Breast epithelium (tissue), 4 donors: ENCODE measurements at regions not wholly inside any gene's neighbourhood (a gene's known extent, or its start where the extent isn't known, plus 50 kb on each side); places are given as distances from the start of the nearest gene placed in this dataset.

Experiments used
- DNase-seq, 2 donors: peaks; one replicate each; pipeline ENCODE4 v3.0.0-alpha.2; 2019; ENCODE audit warnings: low spot score in 2 of 2
- H3K27ac ChIP-seq, 2 donors: fragments of 200-600 bp; sonication (generic) in 1 of 2; one replicate each; pipeline ENCODE4 v1.5.1; 2016 to 2019; ENCODE audit warnings: mild to moderate bottlenecking in 1 of 2
- H3K27me3 ChIP-seq, 2 donors: fragments of 200-600 bp; sonication (generic) in 1 of 2; one replicate each; pipeline versions ENCODE4 v1.5.1 to v1.6.0; 2017 to 2019; ENCODE audit warnings: control low read depth in 1 of 2, mild to moderate bottlenecking in 1 of 2
- H3K36me3 ChIP-seq: fragments of 200-600 bp; one replicate; pipeline ENCODE4 v1.5.1; 2019
- H3K4me1 ChIP-seq, 2 donors: fragments of 200-600 bp; sonication (generic); one replicate each; pipeline ENCODE4 v1.5.1; 2016 to 2019; ENCODE audit warnings: control low read depth in 1 of 2
- H3K4me3 ChIP-seq, 3 donors: fragments of 200-600 bp; sonication (generic); 1 replicate in 2 of 3; 2 replicates in 1 of 3; pipeline ENCODE4 v1.5.1; 2016 to 2019; ENCODE audit warnings: mild to moderate bottlenecking in 3 of 3, moderate library complexity in 2 of 3
- H3K9me3 ChIP-seq, 2 donors: fragments of 200-600 bp; sonication (generic) in 1 of 2; one replicate each; pipeline ENCODE4 v1.5.1; 2016 to 2019; ENCODE audit warnings: control low read depth in 1 of 2
- CTCF ChIP-seq, 3 donors: fragments of 450-650 bp; IDR thresholded peaks; one replicate each; pipeline ENCODE4 v1.5.1; 2016 to 2017; ENCODE audit warnings: antibody characterized with exemption in 3 of 3, mild to moderate bottlenecking in 3 of 3, moderate library complexity in 3 of 3
- POLR2A ChIP-seq: fragments of 450-650 bp; IDR thresholded peaks from one replicate; pipeline ENCODE4 v1.6.1; 2016; ENCODE audit warnings: antibody characterized with exemption, mild to moderate bottlenecking, moderate library complexity
- POLR2AphosphoS5 ChIP-seq, 3 donors: sonication (generic); formaldehyde crosslinking; IDR thresholded peaks; one replicate each; pipeline ENCODE4 v1.6.1; 2017; ENCODE audit warnings: antibody characterized with exemption in 3 of 3
- intact Hi-C: fragments of 100-400 bp; cut with DNase I; formaldehyde crosslinking; loops from one replicate; pipeline ENCODE4 v1.15.1; 2023; ENCODE audit warnings: low total_unique reads

GRCh38 chr4:10239982-10240654 lies 123.5 kb upstream of the WDR1 start:
- Histone ChIP-seq H3K9me3 (no peaks in the 10 kb centered on the region), H3K4me3 (no peak overlapping the region), H3K4me1 (no peaks in the 10 kb centered on the region), H3K36me3 (no peaks in the 10 kb centered on the region), H3K27me3 (no peaks in the 10 kb centered on the region), H3K27ac (no peak overlapping the region)
- intact Hi-C loops = no loop called here
- TF ChIP-seq POLR2A (no peak), POLR2AphosphoS5 (IDR thresholded peaks at IDR 0.05) (no peak), CTCF (IDR thresholded peaks at IDR 0.05) (no peak)
- DNase-seq = no peak

GRCh38 chr4:10237131-10237530 lies 120.5 kb upstream of the WDR1 start:
- H3K27me3 ChIP-seq = no peaks in the 10 kb centered on the region
- TF ChIP-seq POLR2AphosphoS5 (IDR thresholded peaks at IDR 0.05) = no peak
- no peak for TF ChIP-seq CTCF (IDR thresholded peaks at IDR 0.05)
- TF ChIP-seq POLR2A = no peak
- no peak for DNase-seq
- H3K4me1 ChIP-seq = no peaks in the 10 kb centered on the region
- intact Hi-C loops = no loop called here
- no peaks in the 10 kb centered on the region for H3K36me3 ChIP-seq
- no peak overlapping the region for H3K27ac ChIP-seq
- no peaks in the 10 kb centered on the region for H3K9me3 ChIP-seq
- H3K4me3 ChIP-seq = no peak overlapping the region

GRCh38 chr4:10232114-10232513 lies 115.5 kb upstream of the WDR1 start:
- DNase-seq = no peak
- Histone ChIP-seq H3K27me3 (no peaks in the 10 kb centered on the region), H3K36me3 (no peaks in the 10 kb centered on the region), H3K4me3 (no peak overlapping the region), H3K9me3 (no peaks in the 10 kb centered on the region), H3K4me1 (no peaks in the 10 kb centered on the region), H3K27ac (no peak overlapping the region)
- TF ChIP-seq CTCF (IDR thresholded peaks at IDR 0.05) (no peak), POLR2A (no peak), POLR2AphosphoS5 (IDR thresholded peaks at IDR 0.05) (no peak)
- intact Hi-C loops = no loop called here

- no peak for TF ChIP-seq CTCF (IDR thresholded peaks at IDR 0.05)
- TF ChIP-seq POLR2AphosphoS5 (IDR thresholded peaks at IDR 0.05) = no peak
- H3K36me3 ChIP-seq = no peaks in the 10 kb centered on the region
- intact Hi-C loops = no loop called here
- DNase-seq = no peak
- no peak overlapping the region for H3K27ac ChIP-seq
- no peaks in the 10 kb centered on the region for H3K27me3 ChIP-seq
- H3K4me1 ChIP-seq = no peaks in the 10 kb centered on the region
- no peaks in the 10 kb centered on the region for H3K9me3 ChIP-seq
- H3K4me3 ChIP-seq = no peak overlapping the region
These were observed 110.2 kb upstream of the WDR1 start for GRCh38 chr4:10226756-10227155.

- no peaks in the 10 kb centered on the region for H3K36me3 ChIP-seq
- TF ChIP-seq POLR2AphosphoS5 (IDR thresholded peaks at IDR 0.05) (no peak), CTCF (IDR thresholded peaks at IDR 0.05) (no peak), POLR2A (no peak)
- no peak overlapping the region for H3K27ac ChIP-seq
- H3K27me3 ChIP-seq = no peaks in the 10 kb centered on the region
- intact Hi-C loops = no loop called here
- no peak for DNase-seq
- no peaks in the 10 kb centered on the region for H3K9me3 ChIP-seq
- H3K4me3 ChIP-seq = no peak overlapping the region
- H3K4me1 ChIP-seq = no peaks in the 10 kb centered on the region
These were observed 108.5 kb upstream of the WDR1 start for GRCh38 chr4:10225096-10225495.
